Osteocyte (in vitro differentiated cells): ENCODE measurements at regions not wholly inside any gene's neighbourhood (a gene's known extent, or its start where the extent isn't known, plus 50 kb on each side); places are given as distances from the start of the nearest gene placed in this dataset.

Source experiments
- DNase-seq: peaks from one replicate; pipeline ENCODE4 v3.0.0; 2021; ENCODE audit warnings: mixed read lengths; ENCODE audit not compliant: unreplicated experiment; ENCODE audit errors: extremely low spot score
- H3K27ac Mint-ChIP-seq: one replicate; pipeline ENCODE4 v1.8.0; 2021; ENCODE audit warnings: mild to moderate bottlenecking, mixed read lengths; ENCODE audit not compliant: unreplicated experiment
- H3K27me3 Mint-ChIP-seq: one replicate; pipeline ENCODE4 v1.8.0; 2021; ENCODE audit warnings: mixed read lengths; ENCODE audit not compliant: unreplicated experiment
- H3K36me3 Mint-ChIP-seq: one replicate; pipeline ENCODE4 v1.8.0; 2021; ENCODE audit warnings: mixed read lengths; ENCODE audit not compliant: unreplicated experiment
- H3K4me1 Mint-ChIP-seq: one replicate; pipeline ENCODE4 v1.8.0; 2021; ENCODE audit warnings: mixed read lengths; ENCODE audit not compliant: unreplicated experiment
- H3K4me3 Mint-ChIP-seq: one replicate; pipeline ENCODE4 v1.8.0; 2021; ENCODE audit warnings: mild to moderate bottlenecking, moderate library complexity, mixed read lengths; ENCODE audit not compliant: unreplicated experiment
- H3K9me3 Mint-ChIP-seq: one replicate; pipeline ENCODE4 v1.8.0; 2021; ENCODE audit warnings: mixed read lengths; ENCODE audit not compliant: unreplicated experiment
- TF ChIP-seq, protein P1 (sequence below): fragments of 200-600 bp; sonication (generic); IDR thresholded peaks from 2 replicates; pipeline ENCODE4 v1.5.0; 2021; ENCODE audit warnings: antibody characterized with exemption, mild to moderate bottlenecking, moderate library complexity

- H3K36me3 Mint-ChIP-seq, result no peaks in the 10 kb centered on the region
- H3K9me3 Mint-ChIP-seq, result peaks cover 6% of the 10 kb centered on the region
- H3K27me3 Mint-ChIP-seq, result no peaks in the 10 kb centered on the region
- TF ChIP-seq, protein P1, sequence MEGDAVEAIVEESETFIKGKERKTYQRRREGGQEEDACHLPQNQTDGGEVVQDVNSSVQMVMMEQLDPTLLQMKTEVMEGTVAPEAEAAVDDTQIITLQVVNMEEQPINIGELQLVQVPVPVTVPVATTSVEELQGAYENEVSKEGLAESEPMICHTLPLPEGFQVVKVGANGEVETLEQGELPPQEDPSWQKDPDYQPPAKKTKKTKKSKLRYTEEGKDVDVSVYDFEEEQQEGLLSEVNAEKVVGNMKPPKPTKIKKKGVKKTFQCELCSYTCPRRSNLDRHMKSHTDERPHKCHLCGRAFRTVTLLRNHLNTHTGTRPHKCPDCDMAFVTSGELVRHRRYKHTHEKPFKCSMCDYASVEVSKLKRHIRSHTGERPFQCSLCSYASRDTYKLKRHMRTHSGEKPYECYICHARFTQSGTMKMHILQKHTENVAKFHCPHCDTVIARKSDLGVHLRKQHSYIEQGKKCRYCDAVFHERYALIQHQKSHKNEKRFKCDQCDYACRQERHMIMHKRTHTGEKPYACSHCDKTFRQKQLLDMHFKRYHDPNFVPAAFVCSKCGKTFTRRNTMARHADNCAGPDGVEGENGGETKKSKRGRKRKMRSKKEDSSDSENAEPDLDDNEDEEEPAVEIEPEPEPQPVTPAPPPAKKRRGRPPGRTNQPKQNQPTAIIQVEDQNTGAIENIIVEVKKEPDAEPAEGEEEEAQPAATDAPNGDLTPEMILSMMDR, result no peak
- no peaks in the 10 kb centered on the region for H3K4me1 Mint-ChIP-seq
- H3K27ac Mint-ChIP-seq, result no peak overlapping the region
- no peak for DNase-seq
- H3K4me3 Mint-ChIP-seq, result no peak overlapping the region
Observed at GRCh38 chr7:51757960-51758359, 441.4 kb upstream of the COBL start.

GRCh38 chr7:51732951-51733350 lies 416.3 kb upstream of the COBL start:
- Mint-ChIP-seq H3K9me3 (peaks cover 23% of the 10 kb centered on the region), H3K36me3 (no peaks in the 10 kb centered on the region), H3K4me3 (no peak overlapping the region), H3K27ac (no peak overlapping the region), H3K4me1 (no peaks in the 10 kb centered on the region), H3K27me3 (no peaks in the 10 kb centered on the region)
- DNase-seq, result no peak
- TF ChIP-seq, protein P1, result no peak

DNA sequence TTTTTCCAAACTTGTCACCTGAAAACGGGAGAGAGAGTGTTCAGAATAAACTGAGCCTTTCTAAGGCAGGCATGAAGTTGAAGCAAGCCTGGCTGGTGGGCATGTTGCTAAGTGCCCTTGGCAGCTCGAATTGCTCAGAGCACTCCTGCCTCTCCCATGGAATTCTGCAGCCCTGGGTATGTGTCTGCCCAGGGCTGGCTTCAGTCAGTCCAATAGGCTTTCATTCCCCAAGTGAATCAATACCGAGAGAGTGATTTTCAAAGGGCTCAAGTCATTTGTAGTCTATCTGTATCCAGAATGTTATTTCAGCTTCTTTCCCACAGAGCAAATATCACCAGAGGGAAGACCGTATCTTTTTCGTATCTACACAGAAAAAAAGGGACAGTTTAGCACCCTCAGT lies 415.5 kb upstream of the COBL start:
- Mint-ChIP-seq H3K27ac (no peak overlapping the region), H3K9me3 (peaks cover 26% of the 10 kb centered on the region), H3K27me3 (no peaks in the 10 kb centered on the region), H3K36me3 (no peaks in the 10 kb centered on the region), H3K4me1 (no peaks in the 10 kb centered on the region), H3K4me3 (no peak overlapping the region)
- DNase-seq, result no peak
- TF ChIP-seq, protein P1, result no peak

- H3K27me3 Mint-ChIP-seq, result no peaks in the 10 kb centered on the region
Observed at GRCh38 chr7:51731075-51731474, 414.5 kb upstream of the COBL start.

DNA sequence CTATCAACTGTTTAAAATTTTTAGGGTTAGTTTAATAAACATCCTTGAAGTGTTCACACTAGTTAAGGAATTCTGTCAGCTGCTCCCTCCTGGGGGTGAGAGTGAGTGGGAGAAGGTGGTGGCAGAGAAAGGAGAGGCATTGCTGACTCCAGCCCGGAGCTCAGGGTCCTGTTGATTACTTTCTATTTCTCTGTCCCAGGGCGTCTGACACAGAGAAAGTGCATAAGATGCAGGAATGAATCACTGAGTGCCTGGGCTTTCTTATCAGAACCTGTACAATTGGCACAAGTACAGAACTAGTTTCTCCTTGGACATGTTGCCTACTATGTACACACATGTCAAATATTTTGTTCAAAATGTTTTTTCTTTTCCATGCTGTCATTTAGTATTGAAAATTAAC lies 410.8 kb upstream of the COBL start:
- Mint-ChIP-seq H3K4me1 (no peaks in the 10 kb centered on the region), H3K9me3 (peaks cover 40% of the 10 kb centered on the region), H3K27me3 (no peaks in the 10 kb centered on the region), H3K4me3 (no peak overlapping the region), H3K36me3 (no peaks in the 10 kb centered on the region), H3K27ac (no peak overlapping the region)
- no peak for DNase-seq
- TF ChIP-seq, protein P1, result no peak

More at GRCh38 chr7:51731075-51731474, 414.5 kb upstream of the COBL start:
- TF ChIP-seq, protein P1, result no peak
- H3K9me3 Mint-ChIP-seq, result peaks cover 25% of the 10 kb centered on the region
- no peak for DNase-seq
- no peaks in the 10 kb centered on the region for H3K4me1 Mint-ChIP-seq
- H3K36me3 Mint-ChIP-seq, result no peaks in the 10 kb centered on the region
- H3K27ac Mint-ChIP-seq, result no peak overlapping the region
- no peak overlapping the region for H3K4me3 Mint-ChIP-seq
